ENCODE measurements at regions not wholly inside any gene's neighbourhood (a gene's known extent, or its start where the extent isn't known, plus 50 kb on each side); places are given as distances from the start of the nearest gene placed in this dataset.

- no peak overlapping the region for H3K4me3 ChIP-seq (ENCODE audit: low read depth, low read length)
- no peak for TF ChIP-seq CTCF (IDR thresholded peaks at IDR 0.05; ENCODE audit: borderline replicate concordance, insufficient read depth, low read depth, low read length)
Observed at GRCh38 chr18:55138401-55138800, 179.1 kb upstream of the CCDC68 start.

- TF ChIP-seq CTCF (IDR thresholded peaks at IDR 0.05; ENCODE audit: borderline replicate concordance, insufficient read depth, low read depth, low read length), result no peak
- no peak overlapping the region for H3K4me3 ChIP-seq (ENCODE audit: low read depth, low read length)
Observed at GRCh38 chr18:55137602-55138001, 178.3 kb upstream of the CCDC68 start.

- no peak overlapping the region for H3K4me3 ChIP-seq (ENCODE audit: low read depth, low read length)
- no peak for TF ChIP-seq CTCF (IDR thresholded peaks at IDR 0.05; ENCODE audit: borderline replicate concordance, insufficient read depth, low read depth, low read length)
Observed at GRCh38 chr18:55136864-55137263, 177.6 kb upstream of the CCDC68 start.

- H3K4me3 ChIP-seq (ENCODE audit: low read depth, low read length), result no peak overlapping the region
- TF ChIP-seq CTCF (IDR thresholded peaks at IDR 0.05; ENCODE audit: borderline replicate concordance, insufficient read depth, low read depth, low read length), result no peak
Observed at GRCh38 chr18:55136258-55136657, 177.0 kb upstream of the CCDC68 start.

GRCh38 chr18:55133378-55133777 lies 174.1 kb upstream of the CCDC68 start:
- H3K4me3 ChIP-seq (ENCODE audit: low read depth, low read length), result no peak overlapping the region
- no peak for TF ChIP-seq CTCF (IDR thresholded peaks at IDR 0.05; ENCODE audit: borderline replicate concordance, insufficient read depth, low read depth, low read length)

GRCh38 chr18:55128437-55128836 lies 169.2 kb upstream of the CCDC68 start:
- TF ChIP-seq CTCF (IDR thresholded peaks at IDR 0.05; ENCODE audit: borderline replicate concordance, insufficient read depth, low read depth, low read length), result no peak
- H3K4me3 ChIP-seq (ENCODE audit: low read depth, low read length), result no peak overlapping the region

GRCh38 chr18:55124078-55124763 lies 165.0 kb upstream of the CCDC68 start:
- no peak overlapping the region for H3K4me3 ChIP-seq (ENCODE audit: low read depth, low read length)
- TF ChIP-seq CTCF (IDR thresholded peaks at IDR 0.05; ENCODE audit: borderline replicate concordance, insufficient read depth, low read depth, low read length), result no peak

Data from GM12875 (cell line).